ENCODE measurements at regions not wholly inside any gene's neighbourhood (a gene's known extent, or its start where the extent isn't known, plus 50 kb on each side); places are given as distances from the start of the nearest gene placed in this dataset.

- TF ChIP-seq, protein P1, sequence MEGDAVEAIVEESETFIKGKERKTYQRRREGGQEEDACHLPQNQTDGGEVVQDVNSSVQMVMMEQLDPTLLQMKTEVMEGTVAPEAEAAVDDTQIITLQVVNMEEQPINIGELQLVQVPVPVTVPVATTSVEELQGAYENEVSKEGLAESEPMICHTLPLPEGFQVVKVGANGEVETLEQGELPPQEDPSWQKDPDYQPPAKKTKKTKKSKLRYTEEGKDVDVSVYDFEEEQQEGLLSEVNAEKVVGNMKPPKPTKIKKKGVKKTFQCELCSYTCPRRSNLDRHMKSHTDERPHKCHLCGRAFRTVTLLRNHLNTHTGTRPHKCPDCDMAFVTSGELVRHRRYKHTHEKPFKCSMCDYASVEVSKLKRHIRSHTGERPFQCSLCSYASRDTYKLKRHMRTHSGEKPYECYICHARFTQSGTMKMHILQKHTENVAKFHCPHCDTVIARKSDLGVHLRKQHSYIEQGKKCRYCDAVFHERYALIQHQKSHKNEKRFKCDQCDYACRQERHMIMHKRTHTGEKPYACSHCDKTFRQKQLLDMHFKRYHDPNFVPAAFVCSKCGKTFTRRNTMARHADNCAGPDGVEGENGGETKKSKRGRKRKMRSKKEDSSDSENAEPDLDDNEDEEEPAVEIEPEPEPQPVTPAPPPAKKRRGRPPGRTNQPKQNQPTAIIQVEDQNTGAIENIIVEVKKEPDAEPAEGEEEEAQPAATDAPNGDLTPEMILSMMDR (IDR thresholded peaks at IDR 0.05; ENCODE audit: low read depth, low read length, poor library complexity, severe bottlenecking) = no peak
- TF ChIP-seq EZH2phosphoT487 (IDR thresholded peaks at IDR 0.05; ENCODE audit: borderline replicate concordance, low read length) = no peak
Measured at GRCh38 chr2:81937944-81938343, 1633.4 kb upstream of the LRRTM1 start.

All from DOHH2 (cell line).